Fibroblast of skin of abdomen (primary cell): ENCODE measurements at regions not wholly inside any gene's neighbourhood (a gene's known extent, or its start where the extent isn't known, plus 50 kb on each side); places are given as distances from the start of the nearest gene placed in this dataset.
"Not testable (repeated sequence)": the region's sequence is repeated elsewhere in the genome, so short reads cannot be mapped to it uniquely, and the experiment has no call there.

ENCODE experiments used
- DNase-seq: peaks from one replicate; pipeline ENCODE4 v3.0.0-alpha.2; 2013

DNA sequence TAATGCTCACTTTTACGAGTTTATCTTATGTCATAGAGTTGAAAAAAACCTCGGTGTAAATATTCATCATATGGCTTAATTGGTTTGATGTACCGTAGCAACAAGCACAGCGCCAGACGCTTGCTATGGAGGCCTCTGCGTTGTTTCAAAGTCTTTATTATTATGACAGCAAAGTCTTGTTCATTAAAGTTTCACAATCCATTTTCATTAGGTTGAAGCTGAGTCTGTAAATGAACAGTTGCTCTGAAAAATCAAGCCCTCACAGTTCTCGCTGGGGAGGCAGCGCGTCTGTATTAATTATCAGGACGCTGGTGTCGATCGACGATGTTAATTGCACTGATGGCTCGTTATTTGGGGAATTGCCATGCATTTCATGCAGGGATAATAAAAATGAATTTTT is 185.6 kb downstream of the INSC start:
- no peak for DNase-seq

DNA sequence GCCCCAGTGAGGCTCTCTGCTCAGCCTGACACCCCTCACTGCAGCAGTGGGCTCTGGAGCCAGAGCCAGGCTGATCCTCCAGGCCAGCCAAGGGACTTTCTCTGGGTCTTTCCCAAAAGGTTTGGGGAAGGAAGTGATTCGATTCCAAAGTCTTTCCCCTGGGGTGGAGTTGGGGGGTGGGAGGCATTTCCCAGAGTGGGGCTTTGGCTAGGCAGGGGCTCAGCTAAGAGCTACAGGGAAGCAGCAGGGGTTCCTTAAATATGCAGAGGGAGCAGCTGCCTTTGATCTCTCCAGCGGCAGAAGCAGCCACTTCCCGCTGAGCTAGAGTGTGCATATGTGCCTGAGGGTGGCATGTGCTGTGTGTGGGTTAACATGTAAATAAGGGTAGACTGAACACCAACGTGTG is 192.9 kb downstream of the INSC start:
- no peak for DNase-seq

DNA sequence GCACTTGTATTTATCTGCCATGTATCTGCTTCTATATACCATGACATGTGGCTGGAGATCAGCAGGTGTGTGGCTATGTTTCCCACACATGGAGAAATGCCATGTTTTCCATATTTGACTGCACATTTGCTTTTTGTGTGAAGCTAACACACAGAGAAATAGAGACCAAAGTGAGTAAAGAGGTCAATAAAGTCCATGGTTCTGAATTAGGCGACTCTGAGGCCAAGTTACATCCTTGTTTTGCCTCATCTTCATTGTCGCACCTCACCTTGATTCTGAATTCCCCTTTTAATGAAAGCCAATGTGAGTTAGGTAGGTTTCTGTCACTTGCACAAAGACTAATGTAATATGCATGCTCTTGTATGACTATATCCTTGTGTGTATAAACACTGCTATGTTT is 194.1 kb downstream of the INSC start:
- DNase-seq = no peak

DNA sequence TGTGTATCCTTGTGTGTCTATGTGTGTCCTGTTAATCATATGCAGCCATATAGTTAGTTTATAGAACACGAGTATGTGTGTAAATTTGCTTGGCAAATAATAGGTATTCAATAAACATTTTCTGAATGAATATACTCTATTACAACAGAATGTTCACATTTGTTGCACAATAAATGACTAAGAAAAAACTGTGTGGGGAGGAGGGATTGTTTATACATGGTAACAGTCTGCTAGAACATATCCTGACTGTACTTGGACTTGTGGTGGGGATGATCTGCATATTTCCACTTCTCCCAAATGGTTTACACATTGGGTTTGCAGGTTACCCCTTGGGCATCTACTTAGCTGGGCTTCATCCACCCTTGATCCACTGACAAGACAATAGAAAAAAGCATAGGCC is 194.6 kb downstream of the INSC start:
- DNase-seq = no peak

DNA sequence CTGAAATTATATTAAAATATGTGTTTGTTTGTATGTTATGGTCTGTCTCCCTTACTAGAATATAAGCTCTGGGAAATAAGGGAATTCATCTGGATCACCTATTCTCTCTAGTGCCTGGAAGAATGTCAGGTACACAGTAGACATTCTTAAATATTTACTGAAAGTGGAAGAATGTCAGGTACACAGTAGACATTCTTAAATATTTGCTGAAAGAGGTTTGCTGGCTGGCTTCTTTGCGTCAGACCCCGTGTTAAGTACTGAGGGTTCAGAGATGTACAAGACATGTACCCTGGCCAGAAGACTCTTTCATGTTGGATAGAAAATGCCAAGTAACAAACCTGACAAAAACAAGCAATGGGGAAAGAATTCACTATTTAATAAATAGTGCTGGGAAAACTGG is 199.1 kb downstream of the INSC start:
- no peak for DNase-seq

DNA sequence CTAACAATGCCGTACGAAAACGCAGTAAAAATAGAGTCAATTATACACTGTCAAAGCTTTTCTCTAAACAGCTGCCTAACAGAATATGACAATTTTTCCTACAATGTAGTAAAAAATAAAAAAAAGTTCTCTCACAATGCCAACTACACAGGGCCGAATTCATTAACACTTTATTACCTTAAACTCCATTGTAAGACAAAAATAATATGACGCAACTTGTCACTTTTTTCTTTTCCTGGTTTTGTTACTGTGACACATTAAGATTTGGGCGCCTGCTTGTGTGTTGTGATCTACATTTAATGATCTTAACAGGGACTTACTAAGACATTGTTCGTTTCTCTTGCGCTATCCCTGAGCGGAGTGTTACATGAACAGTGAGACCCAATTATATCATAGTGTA is 204.1 kb downstream of the INSC start:
- DNase-seq = no peak

DNA sequence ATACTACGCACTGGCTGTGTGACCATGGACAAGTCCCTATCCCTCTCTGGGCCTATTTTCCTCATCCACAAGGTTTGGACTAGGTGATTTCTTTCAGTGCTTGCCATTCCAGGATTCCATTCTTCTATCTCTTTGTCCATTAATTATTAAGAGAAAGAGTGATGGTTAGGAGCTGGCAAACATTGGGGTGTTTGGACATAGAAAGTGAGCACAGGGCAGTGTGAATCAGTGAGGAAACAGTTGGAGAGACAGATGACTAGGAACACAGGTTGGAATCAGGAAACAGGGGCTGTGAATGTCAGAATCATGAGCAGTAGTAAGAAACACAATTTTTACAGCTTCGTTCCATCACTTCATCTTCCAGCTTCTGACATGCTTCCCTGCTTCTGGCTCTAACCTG is 211.8 kb downstream of the INSC start:
- no peak for DNase-seq

DNA sequence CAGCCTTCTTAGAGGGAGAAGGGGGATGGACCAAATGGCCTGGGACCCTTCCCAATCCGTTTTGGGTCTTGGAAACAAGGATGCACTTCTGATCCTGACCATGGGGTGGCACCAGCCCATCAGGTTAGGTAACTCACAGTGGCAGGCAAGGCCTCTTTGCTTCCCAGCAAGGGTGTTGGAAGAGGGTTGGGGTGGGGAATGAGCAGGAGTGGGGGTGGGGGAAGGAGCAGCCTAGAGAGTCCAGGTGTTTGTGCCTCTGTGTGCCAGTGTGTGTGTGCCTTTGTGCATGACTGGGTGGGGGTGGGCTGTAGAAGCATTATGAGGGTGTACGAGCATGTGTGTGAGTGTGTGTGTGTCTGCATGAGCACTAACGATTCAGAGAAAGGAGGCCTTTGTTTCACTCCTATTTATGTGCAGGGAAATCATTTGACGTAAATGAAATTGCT is 213.1 kb downstream of the INSC start:
- DNase-seq = peak; percentile 5

DNA sequence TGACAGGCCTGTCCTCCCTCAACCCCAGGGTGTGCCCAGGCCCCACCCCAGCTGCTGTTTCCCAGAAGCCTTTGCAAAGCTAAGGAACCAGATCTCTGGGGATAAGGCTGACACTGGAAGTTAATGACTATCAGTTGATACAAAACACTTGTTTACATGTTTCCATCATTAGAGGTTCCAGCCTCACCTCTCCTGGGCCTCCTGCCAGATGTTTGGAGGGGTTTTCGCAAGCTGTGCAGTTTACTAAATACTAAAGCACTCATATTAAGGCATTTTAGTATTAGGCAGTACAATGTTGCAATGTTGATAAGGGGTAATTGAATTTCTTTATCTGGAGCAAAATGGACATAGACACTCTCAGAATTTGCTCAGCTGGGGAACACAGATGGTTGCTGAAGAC is 218.7 kb downstream of the INSC start:
- DNase-seq = no peak

DNA sequence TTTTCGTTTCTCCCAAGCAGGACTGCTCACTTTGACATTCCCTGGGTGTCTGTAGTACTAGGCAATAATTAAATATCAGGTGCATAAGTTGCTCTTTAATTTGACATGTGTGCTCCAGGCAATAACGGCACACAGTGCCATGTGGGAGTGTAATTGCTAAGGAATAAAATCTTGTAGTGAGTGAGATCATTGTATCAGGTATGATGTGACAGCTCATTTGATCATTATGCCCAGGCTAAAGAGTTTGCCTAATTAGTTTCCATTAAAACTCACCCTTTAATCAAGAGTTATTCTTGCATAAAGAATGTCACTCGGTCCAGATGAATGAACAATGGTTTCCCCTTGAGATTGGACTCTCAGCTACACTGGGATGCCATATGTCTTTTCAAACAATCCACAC is 220.0 kb downstream of the INSC start:
- DNase-seq = no peak

DNA sequence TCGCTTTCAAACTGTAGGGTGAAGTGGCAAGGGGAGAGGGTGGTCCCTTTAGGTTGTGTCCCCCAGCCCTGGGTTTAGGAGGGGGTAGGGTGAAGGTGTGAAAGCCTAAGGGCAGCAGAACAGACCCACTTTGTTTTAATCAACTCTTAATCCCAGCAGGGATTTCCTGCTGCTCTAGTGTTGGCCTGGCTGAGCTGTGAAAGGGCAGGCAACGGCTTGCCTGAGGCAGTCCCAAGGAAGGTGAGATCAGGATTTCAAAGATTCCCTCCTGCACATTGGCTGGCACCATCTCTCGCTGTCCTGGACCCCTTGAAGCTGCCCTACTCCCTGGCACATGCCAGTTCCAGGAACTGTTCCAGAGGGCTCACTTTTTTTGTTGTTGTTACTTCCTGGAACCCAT is 221.3 kb downstream of the INSC start:
- DNase-seq = no peak

DNA sequence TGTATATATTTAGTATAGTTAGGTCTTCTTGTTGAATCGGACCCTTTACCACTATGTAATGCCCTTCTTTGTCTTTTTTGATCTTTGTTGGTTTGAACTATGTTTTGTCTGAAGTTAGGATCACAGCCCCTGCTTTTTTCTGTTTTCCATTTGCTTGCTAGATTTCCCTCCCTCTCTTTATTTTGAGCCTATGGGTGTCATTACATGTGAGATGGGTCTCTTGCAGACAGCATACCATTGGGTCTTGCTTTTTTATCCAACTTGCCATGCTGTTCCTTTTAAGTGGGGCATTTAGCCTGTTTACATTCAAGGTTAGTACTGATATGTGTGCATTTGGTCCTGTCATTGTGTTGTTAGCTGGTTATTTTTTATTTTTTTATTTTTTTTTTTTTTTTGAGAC is 224.6 kb downstream of the INSC start:
- no peak for DNase-seq

DNA sequence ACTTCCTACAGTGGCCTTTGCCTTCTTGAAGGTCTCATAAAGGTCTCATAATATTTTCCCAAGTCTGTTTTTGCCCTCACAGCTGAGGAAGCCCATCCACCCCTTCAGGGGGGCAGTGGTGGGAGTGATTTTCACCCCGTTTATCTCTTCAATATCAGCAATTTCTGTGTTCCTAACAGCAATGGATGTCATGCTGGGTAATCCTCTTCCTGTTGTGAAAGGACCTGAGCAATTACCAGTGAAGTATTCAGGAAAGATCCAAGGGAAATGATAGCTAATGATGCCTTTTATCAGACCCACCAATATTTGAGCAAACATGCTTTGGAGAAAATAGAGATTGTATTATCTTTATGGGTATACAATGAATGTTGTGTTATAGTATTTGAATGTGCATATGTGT is 226.9 kb downstream of the INSC start:
- no peak for DNase-seq

DNA sequence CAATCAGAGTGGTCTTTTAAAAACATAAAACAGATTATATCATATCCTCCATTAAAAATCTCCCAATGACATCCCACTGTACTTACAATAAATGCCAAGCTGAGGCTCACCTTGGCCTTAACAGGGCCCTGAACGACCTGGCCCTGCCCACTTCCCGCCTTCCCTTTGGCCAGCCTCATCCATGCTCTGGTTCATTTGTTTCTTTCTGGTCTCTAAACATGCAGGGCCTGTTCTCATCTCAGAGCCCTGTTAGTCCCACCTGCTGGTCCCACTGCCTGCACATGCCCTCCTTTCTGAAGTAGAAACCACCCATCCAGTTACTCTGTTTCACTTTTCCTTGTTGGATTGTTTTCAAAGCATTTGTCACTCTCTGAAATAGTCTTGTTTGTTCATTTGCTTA is 227.4 kb downstream of the INSC start:
- DNase-seq = no peak

DNA sequence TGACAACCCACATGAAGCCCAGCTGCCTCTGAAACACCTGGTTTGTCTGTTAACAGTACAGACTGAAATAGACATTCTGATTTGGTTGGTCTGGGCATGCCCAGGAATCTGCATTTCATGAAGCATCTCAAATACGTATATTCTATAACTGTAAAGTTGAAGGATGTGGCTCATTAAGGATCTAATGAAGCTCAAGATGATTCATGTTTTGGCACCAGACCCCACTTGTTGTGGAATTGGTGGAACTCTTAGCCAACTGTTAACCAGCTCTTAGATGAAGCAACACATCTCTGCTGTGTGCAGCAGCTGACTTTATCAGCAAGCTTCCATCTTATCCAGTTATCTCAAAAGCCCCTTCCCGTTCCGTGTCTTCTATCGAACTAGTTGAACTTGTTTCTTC is 232.2 kb downstream of the INSC start:
- DNase-seq = no peak

DNA sequence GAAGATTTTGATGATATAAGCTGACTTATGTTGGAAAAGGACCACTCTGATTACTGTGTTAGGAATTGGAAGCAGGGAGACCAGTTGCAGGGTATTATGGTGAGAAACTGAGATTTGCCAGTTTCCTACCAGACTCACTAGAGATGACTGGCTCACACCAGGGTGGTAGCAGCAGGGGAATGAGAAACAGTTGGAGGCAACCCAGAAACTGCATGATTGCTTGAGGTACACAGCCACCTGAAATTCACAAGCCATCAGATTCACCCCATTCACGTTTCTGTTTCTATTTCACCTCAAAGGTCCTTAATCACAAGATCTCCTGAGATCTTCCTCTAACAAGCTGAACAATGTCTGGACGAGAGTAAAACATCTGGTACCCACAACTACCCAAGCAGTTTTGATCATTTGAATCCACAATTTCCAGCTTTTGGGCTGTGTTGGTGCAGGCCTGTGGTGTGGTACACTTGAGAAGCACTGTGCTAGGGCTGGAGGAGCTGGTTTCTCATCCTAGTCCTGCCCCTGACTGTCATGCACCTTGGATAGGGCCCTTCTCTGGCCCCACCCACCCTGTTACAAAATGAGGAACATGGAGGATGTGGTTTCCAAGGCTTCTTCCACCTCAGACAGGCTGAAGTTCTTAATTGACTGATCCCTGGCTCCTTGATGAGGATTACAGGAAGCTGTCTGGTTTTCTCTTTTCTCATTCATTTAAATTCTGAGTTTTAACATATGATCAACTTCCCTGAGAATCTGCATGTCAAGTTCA is 233.4 kb downstream of the INSC start:
- no peak for DNase-seq

DNA sequence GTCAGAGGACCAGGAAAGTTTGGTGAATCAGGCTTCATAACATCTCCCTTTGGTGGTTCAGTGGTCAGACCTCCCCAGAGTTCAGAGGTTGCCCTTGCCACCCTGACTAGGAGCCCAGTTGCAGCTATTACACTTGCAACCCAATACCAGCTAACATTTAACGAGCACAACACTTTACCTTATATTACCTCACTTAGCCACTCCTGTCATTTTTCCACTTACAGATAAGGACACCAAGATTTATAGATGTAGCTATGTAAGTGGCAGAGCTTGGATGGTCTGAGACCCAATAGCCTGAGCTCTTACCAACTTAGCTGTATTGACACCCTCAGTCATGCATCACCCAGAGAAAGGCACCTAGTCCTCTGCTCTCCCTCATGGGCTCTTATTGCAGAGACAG is 234.7 kb downstream of the INSC start:
- no peak for DNase-seq

DNA sequence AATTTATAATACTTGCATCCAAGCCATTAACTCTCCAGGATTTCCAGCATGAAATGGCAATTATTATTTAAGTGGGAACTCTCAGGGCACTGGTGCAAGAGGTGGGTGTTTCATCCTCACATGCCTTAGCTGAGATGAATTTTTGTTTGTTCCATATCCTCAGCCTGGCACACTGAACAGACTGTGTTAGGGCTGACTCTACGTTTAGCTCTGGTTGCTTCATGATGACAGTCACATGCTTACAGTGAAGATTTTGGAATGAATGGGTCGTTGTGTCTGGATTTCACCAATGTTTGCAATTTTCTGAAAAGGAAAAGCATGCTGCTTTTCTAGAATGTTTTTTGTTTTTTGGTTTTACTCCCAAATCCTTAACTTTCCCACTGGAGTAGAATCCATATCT is 246.6 kb downstream of the INSC start:
- no peak for DNase-seq

DNA sequence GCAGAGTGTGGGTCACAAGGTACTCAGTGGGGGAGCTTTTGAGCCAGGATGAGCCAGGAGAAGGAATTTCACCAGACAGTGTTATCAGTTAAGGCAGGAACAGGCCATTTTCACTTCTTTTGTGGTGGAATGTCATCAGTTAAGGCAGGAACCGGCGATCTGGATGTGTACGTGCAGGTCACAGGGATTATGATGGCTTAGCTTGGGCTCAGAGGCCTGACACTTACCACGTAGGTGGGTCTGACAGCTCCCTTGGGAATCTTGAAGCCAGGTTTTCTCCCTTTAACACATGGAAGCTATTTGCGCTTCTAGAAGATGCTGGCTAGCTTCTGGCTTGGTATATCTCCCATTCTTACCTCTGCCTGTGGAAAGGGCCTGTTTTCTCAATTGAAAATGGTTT is 250.6 kb downstream of the INSC start:
- not testable (repeated sequence) for DNase-seq

DNA sequence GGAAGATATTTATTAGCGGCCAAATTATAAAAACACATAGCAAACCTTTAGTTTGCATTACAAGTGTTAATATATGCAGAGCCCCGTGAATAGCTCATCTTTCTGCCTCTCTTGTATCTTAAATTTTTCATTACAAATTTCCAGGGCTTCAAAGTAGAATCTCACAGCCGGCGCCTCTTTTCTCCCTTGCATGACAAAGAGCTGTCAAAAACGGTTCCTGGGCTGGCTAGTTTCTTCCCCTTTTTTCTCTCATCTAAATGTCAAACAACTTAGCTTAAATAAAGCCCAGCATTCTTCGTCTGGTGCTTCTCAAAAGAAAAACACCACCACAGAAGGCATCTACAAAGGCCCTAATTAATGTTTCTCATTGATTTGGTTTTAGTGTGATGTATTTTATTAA is 253.0 kb downstream of the INSC start:
- no peak for DNase-seq

DNA sequence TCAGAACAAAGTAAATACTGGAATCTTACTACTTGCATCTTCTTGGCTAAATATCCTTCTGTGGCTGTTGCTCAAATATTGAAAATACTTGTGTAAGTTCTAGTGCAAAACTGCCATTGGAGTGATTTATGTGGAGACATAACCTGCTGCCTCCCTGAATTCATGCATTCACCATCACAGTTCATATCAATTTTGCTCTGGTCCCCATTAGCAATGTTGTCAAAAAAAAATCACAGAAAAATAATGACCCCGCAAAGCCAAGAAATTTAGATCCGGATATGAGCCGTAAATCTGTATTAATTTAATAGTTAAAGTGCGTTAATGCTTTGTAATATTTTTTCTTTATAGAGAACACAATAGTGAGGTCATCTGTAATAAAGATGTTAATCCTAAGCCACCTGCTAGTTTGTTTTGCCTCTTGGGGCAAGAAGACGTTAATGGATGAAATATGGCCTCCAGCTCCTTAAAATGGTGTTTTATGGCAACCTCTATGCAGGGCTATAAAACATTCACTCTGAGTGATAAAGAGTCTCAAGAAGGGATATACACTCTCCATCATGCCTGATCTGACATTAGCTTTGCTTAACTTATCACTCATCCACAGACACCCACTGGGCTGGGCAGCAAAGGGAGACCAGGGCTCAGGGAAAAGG is 255.9 kb downstream of the INSC start:
- DNase-seq = no peak

DNA sequence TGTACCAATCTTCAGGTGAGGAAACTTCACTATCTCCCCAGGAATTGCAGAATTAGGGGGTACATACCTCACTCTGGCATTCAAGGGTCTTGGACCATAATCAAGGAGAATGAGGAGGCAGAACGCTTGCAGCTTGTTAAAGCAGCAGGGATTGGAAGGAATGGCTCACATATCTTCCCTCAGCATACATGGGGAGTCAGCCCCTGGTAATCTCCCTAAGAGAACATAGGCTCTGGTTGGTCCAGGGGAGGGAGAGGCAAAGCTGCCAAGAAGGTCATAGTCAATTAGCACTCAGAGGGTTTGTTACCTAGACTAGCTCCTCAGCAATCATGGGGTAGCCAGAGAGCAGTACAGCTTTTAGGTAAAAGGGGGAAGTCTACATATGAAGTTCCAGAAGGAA is 256.8 kb downstream of the INSC start:
- no peak for DNase-seq

DNA sequence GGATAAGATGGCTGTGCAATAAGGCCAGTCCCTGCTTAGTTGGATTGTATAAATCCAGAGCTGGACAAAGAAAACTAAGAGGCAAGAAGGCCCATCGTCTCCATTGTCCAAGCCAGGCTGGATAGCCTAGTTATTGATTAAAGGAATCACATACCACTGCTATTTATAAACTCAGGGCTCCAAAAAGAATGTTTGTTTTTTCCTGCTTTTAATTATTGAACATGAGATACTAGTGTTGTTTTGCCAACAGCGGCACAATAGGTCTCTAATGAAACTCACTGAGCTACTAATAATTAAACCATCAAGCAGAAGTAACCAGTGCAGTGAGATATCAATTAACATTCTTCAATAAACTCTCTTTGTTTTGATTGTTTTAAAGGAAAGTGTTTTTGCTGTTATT is 259.7 kb downstream of the INSC start:
- no peak for DNase-seq

DNA sequence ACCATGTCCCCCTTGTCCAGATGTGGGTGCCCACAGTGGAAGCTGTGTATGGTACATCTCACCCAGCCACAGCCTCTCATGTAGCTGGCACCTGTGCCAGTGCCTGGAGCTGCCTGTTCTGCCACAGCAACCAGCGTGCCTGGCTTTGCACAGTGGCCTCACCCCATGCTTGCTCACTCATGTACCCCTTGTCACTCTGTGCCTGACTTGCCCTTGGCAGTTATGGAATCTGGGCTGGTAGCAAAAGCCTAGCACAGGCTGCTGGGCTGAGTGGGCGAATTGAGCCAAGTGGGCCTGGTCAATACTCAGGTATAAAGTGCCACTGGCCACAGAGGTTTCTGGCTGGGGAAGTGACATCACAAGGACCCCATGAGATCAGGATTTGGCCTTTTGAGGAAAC is 264.2 kb downstream of the INSC start:
- DNase-seq = no peak

DNA sequence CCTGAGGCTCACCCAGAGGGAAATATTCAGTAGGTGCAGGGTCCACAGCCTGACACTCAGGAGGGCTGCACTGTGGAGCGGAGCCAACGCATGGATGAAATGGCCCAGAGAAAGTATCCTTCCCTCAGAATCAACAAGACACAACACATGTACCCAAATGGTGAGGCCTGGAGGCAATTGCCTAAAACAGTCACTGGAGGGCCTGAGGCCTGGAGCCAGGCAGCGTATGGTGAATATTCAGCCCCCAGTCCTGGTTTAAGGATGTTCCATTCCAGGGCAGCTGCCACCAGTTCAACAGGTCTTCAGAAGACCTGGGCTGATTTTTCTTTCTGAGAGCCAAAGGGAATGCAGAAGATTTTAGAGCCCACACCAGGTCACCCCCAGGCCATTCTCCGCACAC is 264.8 kb downstream of the INSC start:
- no peak for DNase-seq
